ENCODE measurements at regions not wholly inside any gene's neighbourhood (a gene's known extent, or its start where the extent isn't known, plus 50 kb on each side); places are given as distances from the start of the nearest gene placed in this dataset.

DNA sequence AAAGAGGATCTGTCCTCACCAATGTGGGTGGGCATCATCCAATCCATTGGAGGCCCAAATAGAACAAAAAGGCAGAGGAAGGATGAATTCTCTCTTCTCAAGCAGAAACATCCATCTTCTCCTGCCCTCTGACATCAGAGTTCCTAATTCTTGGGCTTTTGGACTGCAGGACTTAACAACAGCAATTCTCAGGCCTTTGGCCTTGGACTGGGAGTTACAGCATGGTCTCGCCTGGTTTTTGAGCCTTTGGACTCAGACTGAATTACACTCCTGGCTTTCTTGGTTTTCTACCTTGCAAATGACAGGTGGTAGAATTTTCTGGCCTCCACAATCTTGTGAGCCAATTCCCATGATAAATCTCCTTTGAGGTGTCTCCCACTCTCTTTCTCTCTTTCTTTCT is 60.5 kb upstream of the CD180 start:
- TF ChIP-seq EZH2 (IDR thresholded peaks at IDR 0.05; ENCODE audit: borderline replicate concordance): no peak
- TF ChIP-seq CTCF (IDR thresholded peaks at IDR 0.05; ENCODE audit: poor library complexity): no peak

Measured in hepatocyte (in vitro differentiated cells).